HepG2 (cell line): ENCODE measurements at regions not wholly inside any gene's neighbourhood (a gene's known extent, or its start where the extent isn't known, plus 50 kb on each side); places are given as distances from the start of the nearest gene placed in this dataset.
A peak's percentile ranks its signal among the peaks of the same experiment; 100 is the strongest.

Experiments used
- ATAC-seq: fragments of 200-7000 bp; cut with Tn5 transposase; 3 replicates; pipeline ENCODE4 v1.9.1; 2020; ENCODE audit warnings: mild to moderate bottlenecking, moderate library complexity
- BruUV-seq: library from RNA; stranded (reverse); fragments of 400-500 nt; replicated peaks from 2 replicates; lab custom pipeline; 2021; lab: Mats Ljungman, UMichigan
- CTCF ChIA-PET: fragments of 300-600 bp; formaldehyde crosslinking; extraction: SDS; loops from one replicate; lab custom pipeline; 2021; ENCODE audit warnings: low total read pairs, inconsistent platforms, low intra/inter-chr PET ratio; lab: Yijun Ruan, JAX
- POLR2A ChIA-PET: fragments of 350-600 bp; sonication (Branson Sonifier 250); formaldehyde crosslinking; loops from one replicate; lab custom pipeline; 2020; ENCODE audit warnings: antibody characterized with exemption, inconsistent platforms; lab: Yijun Ruan, JAX
- DNase-seq: peaks from one replicate; pipeline ENCODE4 v3.0.0-alpha.2; 2015; ENCODE audit warnings: low spot score
- FAIRE-seq: peaks from 3 replicates; lab custom pipeline; 2011; peaks lifted over from hg19 to GRCh38; lab: Jason Lieb, UNC
- H2AFZ ChIP-seq: one replicate; pipeline ENCODE4 v1.6.1; 2011; ENCODE audit warnings: low read length, inconsistent platforms
- H3K27ac ChIP-seq: fragments of 300-600 bp; 3 replicates; pipeline ENCODE4 v1.8.0; 2011; ENCODE audit warnings: mixed run types, mild to moderate bottlenecking, mixed read lengths, low read length, inconsistent platforms; ENCODE audit not compliant: insufficient read depth; ENCODE audit errors: extremely low read length
- H3K27me3 ChIP-seq, 2 experiments: fragments of 200-600 bp in 1 of 2; 2 replicates in 1 of 2; 3 replicates in 1 of 2; pipeline versions ENCODE4 v1.6.0 to v1.8.0; 2011; ENCODE audit warnings: low read length in 2 of 2, mild to moderate bottlenecking in 2 of 2, moderate library complexity in 2 of 2, inconsistent platforms in 1 of 2; ENCODE audit not compliant: insufficient read depth in 2 of 2, control insufficient read depth in 1 of 2
- H3K36me3 ChIP-seq, 2 experiments: fragments of 200-600 bp in 1 of 2; replicated peaks in 1 of 2; 2 replicates in 1 of 2; 3 replicates in 1 of 2; pipeline versions ENCODE4 v1.5.1 to v1.8.0; 2011; ENCODE audit warnings: low read length in 2 of 2, inconsistent platforms in 1 of 2; ENCODE audit not compliant: insufficient read depth in 2 of 2, control insufficient read depth in 1 of 2
- H3K4me1 ChIP-seq: 2 replicates; pipeline ENCODE4 v1.5.1; 2012; ENCODE audit warnings: low read length, inconsistent platforms; ENCODE audit not compliant: insufficient read depth
- H3K4me2 ChIP-seq: 2 replicates; pipeline ENCODE4 v1.6.0; 2011; ENCODE audit warnings: low read depth, low read length, inconsistent platforms
- H3K4me3 ChIP-seq, 3 experiments: fragments of 200-600 bp in 1 of 3; sonication (generic), shearing (Covaris generic) in 1 of 3; replicated peaks in 1 of 3; 2 replicates each; pipeline ENCODE4 v1.5.1; 2011 to 2016; ENCODE audit warnings: low read length in 3 of 3, inconsistent platforms in 2 of 3, low read depth in 2 of 3, mild to moderate bottlenecking in 2 of 3, control low read depth in 1 of 3, mixed read lengths in 1 of 3; ENCODE audit not compliant: insufficient read depth in 1 of 3
- H3K79me2 ChIP-seq: one replicate; pipeline ENCODE4 v1.6.1; 2011; ENCODE audit warnings: low read length, inconsistent platforms; ENCODE audit not compliant: insufficient read depth
- H3K9ac ChIP-seq: 2 replicates; pipeline ENCODE4 v1.6.0; 2011; ENCODE audit warnings: mild to moderate bottlenecking, low read depth, low read length, inconsistent platforms; ENCODE audit not compliant: insufficient read depth
- H3K9me3 ChIP-seq: 2 replicates; pipeline ENCODE4 v1.5.1; 2012; ENCODE audit warnings: mild to moderate bottlenecking, low read length
- H4K20me1 ChIP-seq: 2 replicates; pipeline ENCODE4 v1.6.0; 2011; ENCODE audit warnings: inconsistent platforms, mild to moderate bottlenecking, low read length, moderate library complexity; ENCODE audit not compliant: insufficient read depth
- ATF5 ChIP-seq: sonication (generic); formaldehyde crosslinking; IDR thresholded peaks from 2 replicates; pipeline ENCODE4 v1.4.0; 2020; ENCODE audit warnings: mild to moderate bottlenecking, low read depth, missing genetic modification reagents
- BRD4 ChIP-seq: sonication (generic); formaldehyde crosslinking; IDR thresholded peaks from 2 replicates; pipeline ENCODE4 v1.4.0; 2020; ENCODE audit warnings: missing genetic modification reagents
- CENPX ChIP-seq: sonication (generic); formaldehyde crosslinking; IDR thresholded peaks from 2 replicates; pipeline ENCODE4 v1.9.0; 2021; ENCODE audit warnings: mild to moderate bottlenecking, missing genetic modification reagents, moderate library complexity
- HOXD1 ChIP-seq: sonication (generic); formaldehyde crosslinking; IDR thresholded peaks from 2 replicates; pipeline ENCODE4 v1.5.0; 2020; ENCODE audit warnings: missing genetic modification reagents
- IKZF1 ChIP-seq: fragments of 450-650 bp; IDR thresholded peaks from 2 replicates; pipeline ENCODE4 v1.7.1; 2016
- JUN ChIP-seq: sonication (generic); formaldehyde crosslinking; IDR thresholded peaks from 2 replicates; pipeline ENCODE4 v1.4.0; 2020; ENCODE audit warnings: mild to moderate bottlenecking, missing genetic modification reagents
- KLF11 ChIP-seq: IDR thresholded peaks from 2 replicates; pipeline ENCODE4 v1.6.1; 2016; ENCODE audit warnings: missing compliant biosample characterization
- MZF1 ChIP-seq: sonication (generic); formaldehyde crosslinking; IDR thresholded peaks from 2 replicates; pipeline ENCODE4 v1.8.1; 2023; ENCODE audit warnings: mild to moderate bottlenecking, missing genetic modification reagents, borderline replicate concordance
- NKX3-1 ChIP-seq: sonication (generic); formaldehyde crosslinking; IDR thresholded peaks from 2 replicates; pipeline ENCODE4 v1.5.0; 2020; ENCODE audit warnings: missing genetic modification reagents
- SIN3B ChIP-seq: fragments of 150-350 bp; IDR thresholded peaks from 2 replicates; pipeline ENCODE4 v1.6.1; 2014; ENCODE audit warnings: low read length
- SNRNP70 ChIP-seq: fragments of 200-400 bp; formaldehyde crosslinking; IDR thresholded peaks from 2 replicates; pipeline ENCODE4 v1.6.1; 2017; ENCODE audit warnings: mild to moderate bottlenecking, low read depth, low read length, moderate library complexity
- SOX6 ChIP-seq, 2 experiments: fragments of 450-650 bp in 1 of 2; sonication (generic) in 1 of 2; formaldehyde crosslinking in 1 of 2; IDR thresholded peaks; 2 replicates each; pipeline versions ENCODE4 v1.4.0 to v1.6.1; 2017 to 2020; ENCODE audit warnings: antibody characterized with exemption in 1 of 2, mild to moderate bottlenecking in 1 of 2, missing genetic modification reagents in 1 of 2
- UBTF ChIP-seq: sonication (generic); formaldehyde crosslinking; IDR thresholded peaks from 2 replicates; pipeline ENCODE4 v1.4.0; 2020; ENCODE audit warnings: mild to moderate bottlenecking, missing genetic modification reagents
- USF2 ChIP-seq, 2 experiments: sonication (generic) in 1 of 2; formaldehyde crosslinking in 1 of 2; IDR thresholded peaks; 2 replicates each; pipeline versions ENCODE4 v1.5.1 to v1.6.1; 2011 to 2020; ENCODE audit warnings: borderline replicate concordance in 1 of 2, low read depth in 1 of 2, low read length in 1 of 2, mild to moderate bottlenecking in 1 of 2, missing genetic modification reagents in 1 of 2, moderate library complexity in 1 of 2
- ZNF33B ChIP-seq: sonication (generic); formaldehyde crosslinking; IDR thresholded peaks from 2 replicates; pipeline ENCODE4 v1.5.1; 2020; ENCODE audit warnings: mild to moderate bottlenecking, missing genetic modification reagents
- ZNF556 ChIP-seq: sonication (generic); formaldehyde crosslinking; IDR thresholded peaks from 2 replicates; pipeline ENCODE4 v1.4.0; 2020; ENCODE audit warnings: mild to moderate bottlenecking, missing genetic modification reagents, borderline replicate concordance
- WGBS: methylation state at CpG from one replicate; pipeline ENCODE4 v1.1.6; 2017; ENCODE audit warnings: low lambda C conversion rate; 5-methylcytosine and 5-hydroxymethylcytosine counted together
- in situ Hi-C: cut with HindIII; loops from 2 replicates; pipeline ENCODE4 v1.10.0; 2017; ENCODE audit warnings: low pct_unique_long_range_greater_than_20kb; ENCODE audit not compliant: extremely low pct_ligation_motif_present
- intact Hi-C: fragments of 100-400 bp; cut with micrococcal nuclease; formaldehyde crosslinking; loops from one replicate; pipeline ENCODE4 v1.10.0; 2022; ENCODE audit not compliant: unreplicated experiment

GRCh38 chr2:238643400-238643907 is 204.4 kb upstream of the TWIST2 start (continued):
- TF ChIP-seq ZNF33B (CRISPR knock-in tag) (no peak), HOXD1 (CRISPR knock-in tag) (no peak)

- no peaks in the 10 kb centered on the region for H4K20me1 ChIP-seq
- BruUV-seq = no TSS peak
- intact Hi-C loops (no loop called here), in situ Hi-C loops (no loop called here)
- no peaks in the 10 kb centered on the region for H3K9me3 ChIP-seq
- H3K79me2 ChIP-seq = no peaks in the 10 kb centered on the region
- peaks cover 2 to 29% of the 10 kb centered on the region in 2 experiments; a peak in 4 of 5 replicates for H3K27me3 ChIP-seq
- WGBS = 16% methylated on average over 11 of the region's 11 CpGs
- no peaks in the 10 kb centered on the region for H3K4me1 ChIP-seq
- no peak overlapping the region for H3K4me3 ChIP-seq
- H3K4me2 ChIP-seq = no peak overlapping the region
- ATAC-seq (peak; percentile 72), FAIRE-seq (no peak), DNase-seq (peak; percentile 33)
- CTCF ChIA-PET = no interaction called here
- no peaks in the 10 kb centered on the region for H3K36me3 ChIP-seq
- POLR2A ChIA-PET = no interaction called here
- no peak overlapping the region for H2AFZ ChIP-seq
- H3K27ac ChIP-seq = no peak overlapping the region
- H3K9ac ChIP-seq = no peak overlapping the region
- TF ChIP-seq JUN (CRISPR knock-in tag) (no peak), NKX3-1 (CRISPR knock-in tag) (no peak), ATF5 (CRISPR knock-in tag) (no peak), KLF11 (CRISPR knock-in tag) (no peak), BRD4 (no peak), USF2 (IDR thresholded peaks at IDR 0.05; ENCODE audit: low read depth, low read length) (no peak), USF2 (CRISPR knock-in tag; IDR thresholded peaks at IDR 0.05; ENCODE audit: borderline replicate concordance) (no peak), CENPX (CRISPR knock-in tag) (no peak), SNRNP70 (no peak), IKZF1 (no peak), ZNF556 (CRISPR knock-in tag) (no peak), SIN3B (no peak), MZF1 (CRISPR knock-in tag) (no peak), SOX6 (IDR thresholded peaks at IDR 0.05) (no peak), SOX6 (CRISPR knock-in tag; IDR thresholded peaks at IDR 0.05) (no peak), UBTF (no peak)
Observed at GRCh38 chr2:238644095-238645081, 203.5 kb upstream of the TWIST2 start.
